GM23338 (cell line): ENCODE measurements at regions not wholly inside any gene's neighbourhood (a gene's known extent, or its start where the extent isn't known, plus 50 kb on each side); places are given as distances from the start of the nearest gene placed in this dataset.

Experiments used
- ATAC-seq: fragments of 200-7000 bp; cut with Tn5 transposase; 3 replicates; pipeline ENCODE4 v1.9.1; 2020
- DNase-seq: peaks from one replicate; pipeline ENCODE4 v3.0.0-alpha.2; 2015; ENCODE audit warnings: low spot score
- H2AFZ ChIP-seq: fragments of 200-600 bp; sonication (generic); 2 replicates; pipeline ENCODE4 v1.8.0; 2016; ENCODE audit warnings: antibody characterized with exemption, mild to moderate bottlenecking, moderate library complexity
- H3F3A ChIP-seq: fragments of 200-600 bp; sonication (generic); replicated peaks from 2 replicates; pipeline ENCODE4 v1.8.0; 2017; ENCODE audit warnings: antibody characterized with exemption, mixed run types, low read depth
- H3K27ac ChIP-seq: fragments of 200-600 bp; sonication (generic); 2 replicates; pipeline ENCODE4 v1.6.1; 2016; ENCODE audit warnings: low read depth
- H3K27me3 ChIP-seq: fragments of 200-600 bp; sonication (generic); 2 replicates; pipeline ENCODE4 v1.8.0; 2016; ENCODE audit warnings: mild to moderate bottlenecking, mixed run types, moderate library complexity; ENCODE audit not compliant: insufficient read depth
- H3K36me3 ChIP-seq: fragments of 200-600 bp; sonication (generic); 2 replicates; pipeline ENCODE4 v1.8.0; 2016; ENCODE audit warnings: mild to moderate bottlenecking; ENCODE audit not compliant: insufficient read depth
- H3K4me1 ChIP-seq: fragments of 200-600 bp; sonication (generic); 2 replicates; pipeline ENCODE4 v1.8.0; 2016; ENCODE audit warnings: mild to moderate bottlenecking, moderate library complexity; ENCODE audit not compliant: insufficient read depth
- H3K4me2 ChIP-seq: fragments of 200-600 bp; sonication (generic); 2 replicates; pipeline ENCODE4 v1.7.1; 2017; ENCODE audit warnings: mixed run types
- H3K4me3 ChIP-seq: fragments of 200-600 bp; sonication (generic); 2 replicates; pipeline ENCODE4 v1.6.1; 2016; ENCODE audit warnings: mixed run types
- H3K79me2 ChIP-seq: fragments of 200-600 bp; sonication (generic); replicated peaks from 2 replicates; pipeline ENCODE4 v1.8.0; 2017; ENCODE audit warnings: mild to moderate bottlenecking; ENCODE audit not compliant: insufficient read depth
- H3K9me2 ChIP-seq: fragments of 200-600 bp; sonication (generic); 2 replicates; pipeline ENCODE4 v1.8.0; 2017; ENCODE audit not compliant: insufficient read depth
- H4K20me1 ChIP-seq: fragments of 200-600 bp; sonication (generic); replicated peaks from 2 replicates; pipeline ENCODE4 v1.8.0; 2017; ENCODE audit warnings: mild to moderate bottlenecking; ENCODE audit not compliant: insufficient read depth
- H3K27ac Mint-ChIP-seq: 2 replicates; pipeline ENCODE4 v1.8.0; 2020; ENCODE audit warnings: inconsistent platforms, mild to moderate bottlenecking, moderate library complexity, mixed read lengths
- H3K27me3 Mint-ChIP-seq: 3 replicates; pipeline ENCODE4 v1.8.0; 2022; ENCODE audit warnings: low read depth, mild to moderate bottlenecking, moderate library complexity, mixed read lengths, inconsistent platforms; ENCODE audit not compliant: insufficient read depth, poor library complexity
- H3K36me3 Mint-ChIP-seq: 3 replicates; pipeline ENCODE4 v1.8.0; 2021; ENCODE audit warnings: low read depth, mild to moderate bottlenecking, inconsistent platforms, moderate library complexity, mixed read lengths
- H3K4me1 Mint-ChIP-seq: 3 replicates; pipeline ENCODE4 v1.8.0; 2020; ENCODE audit warnings: mild to moderate bottlenecking, inconsistent platforms, mixed read lengths
- H3K4me3 Mint-ChIP-seq: 3 replicates; pipeline ENCODE4 v1.8.0; 2021; ENCODE audit warnings: moderate library complexity, mild to moderate bottlenecking, inconsistent platforms, mixed read lengths
- H3K9me3 Mint-ChIP-seq: 3 replicates; pipeline ENCODE4 v1.8.0; 2020; ENCODE audit warnings: moderate library complexity, mild to moderate bottlenecking, inconsistent platforms, mixed read lengths
- CREB1 ChIP-seq: fragments of 250-450 bp; sonication (Bioruptor Pico); IDR thresholded peaks from 2 replicates; pipeline ENCODE4 v1.5.0; 2020; ENCODE audit warnings: low read depth, mild to moderate bottlenecking, moderate library complexity
- ETS1 ChIP-seq: IDR thresholded peaks from 2 replicates; pipeline ENCODE4 v1.6.1; 2016; ENCODE audit warnings: antibody characterized with exemption
- EZH2 ChIP-seq: fragments of 200-600 bp; sonication (generic); IDR thresholded peaks from one replicate; pipeline ENCODE4 v1.8.0; 2017; ENCODE audit warnings: antibody characterized with exemption, mild to moderate bottlenecking, low read depth; ENCODE audit not compliant: unreplicated experiment
- EZH2phosphoT487 ChIP-seq: fragments of 200-600 bp; sonication (generic); IDR thresholded peaks from one replicate; pipeline ENCODE4 v1.8.1; 2018; ENCODE audit warnings: antibody characterized with exemption; ENCODE audit not compliant: unreplicated experiment
- JUNB ChIP-seq: IDR thresholded peaks from one replicate; pipeline ENCODE4 v1.6.1; 2016; ENCODE audit warnings: antibody characterized with exemption; ENCODE audit not compliant: unreplicated experiment
- NANOG ChIP-seq: IDR thresholded peaks from 2 replicates; pipeline ENCODE4 v1.6.1; 2016; ENCODE audit warnings: antibody characterized with exemption, borderline replicate concordance
- POLR2AphosphoS5 ChIP-seq: IDR thresholded peaks from 2 replicates; pipeline ENCODE4 v1.6.1; 2016; ENCODE audit warnings: antibody characterized with exemption, low read depth
- STAT1 ChIP-seq: IDR thresholded peaks from one replicate; pipeline ENCODE4 v1.6.1; 2016; ENCODE audit warnings: antibody characterized with exemption; ENCODE audit not compliant: unreplicated experiment
- ZNF114 ChIP-seq: fragments of 250-450 bp; sonication (Bioruptor Pico); IDR thresholded peaks from 2 replicates; pipeline ENCODE4 v1.5.0; 2020; ENCODE audit warnings: mild to moderate bottlenecking, moderate library complexity
- TF ChIP-seq, protein P1 (sequence below), 2 experiments: fragments of 200-600 bp in 1 of 2; sonication (generic) in 1 of 2; conservative IDR thresholded peaks; 2 replicates each; pipeline versions ENCODE4 v1.5.1 to v1.6.1; 2016 to 2017; ENCODE audit warnings: antibody characterized with exemption in 2 of 2, low read depth in 2 of 2, mild to moderate bottlenecking in 2 of 2, moderate library complexity in 1 of 2
- TF ChIP-seq, protein P2 (sequence below): IDR thresholded peaks from one replicate; pipeline ENCODE4 v1.6.1; 2018; ENCODE audit warnings: antibody characterized with exemption; ENCODE audit not compliant: unreplicated experiment

GRCh38 chr5:121380066-121380465 lies 471.6 kb upstream of the FTMT start (continued):
- TF ChIP-seq, protein P1, sequence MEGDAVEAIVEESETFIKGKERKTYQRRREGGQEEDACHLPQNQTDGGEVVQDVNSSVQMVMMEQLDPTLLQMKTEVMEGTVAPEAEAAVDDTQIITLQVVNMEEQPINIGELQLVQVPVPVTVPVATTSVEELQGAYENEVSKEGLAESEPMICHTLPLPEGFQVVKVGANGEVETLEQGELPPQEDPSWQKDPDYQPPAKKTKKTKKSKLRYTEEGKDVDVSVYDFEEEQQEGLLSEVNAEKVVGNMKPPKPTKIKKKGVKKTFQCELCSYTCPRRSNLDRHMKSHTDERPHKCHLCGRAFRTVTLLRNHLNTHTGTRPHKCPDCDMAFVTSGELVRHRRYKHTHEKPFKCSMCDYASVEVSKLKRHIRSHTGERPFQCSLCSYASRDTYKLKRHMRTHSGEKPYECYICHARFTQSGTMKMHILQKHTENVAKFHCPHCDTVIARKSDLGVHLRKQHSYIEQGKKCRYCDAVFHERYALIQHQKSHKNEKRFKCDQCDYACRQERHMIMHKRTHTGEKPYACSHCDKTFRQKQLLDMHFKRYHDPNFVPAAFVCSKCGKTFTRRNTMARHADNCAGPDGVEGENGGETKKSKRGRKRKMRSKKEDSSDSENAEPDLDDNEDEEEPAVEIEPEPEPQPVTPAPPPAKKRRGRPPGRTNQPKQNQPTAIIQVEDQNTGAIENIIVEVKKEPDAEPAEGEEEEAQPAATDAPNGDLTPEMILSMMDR (conservative IDR thresholded peaks at IDR 0.05; ENCODE audit: low read depth in 2 of 2), result no peak

DNA sequence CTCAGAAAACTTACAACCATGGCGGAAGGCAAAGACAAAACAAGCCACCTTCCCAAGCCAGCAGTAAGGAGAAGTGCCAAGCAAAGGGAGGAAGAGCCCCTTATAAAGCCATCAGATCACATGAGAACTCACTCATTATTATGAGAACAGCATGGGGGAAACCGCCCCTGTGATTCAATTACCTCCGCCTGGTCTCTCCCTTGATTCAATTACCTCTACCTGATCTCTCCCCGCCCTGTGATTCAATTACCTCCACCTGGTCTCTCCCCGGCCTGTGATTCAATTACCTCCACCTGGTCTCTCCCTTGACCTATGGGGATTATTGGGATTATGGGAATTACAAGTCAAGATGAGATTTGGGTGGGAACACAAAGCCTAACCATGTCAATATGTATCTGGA lies 467.3 kb upstream of the FTMT start:
- no peak overlapping the region for H3K27ac ChIP-seq
- DNase-seq, result peak; percentile 28
- peak; percentile 69; the same call in 2 of the 3 replicates for ATAC-seq
- no peaks in the 10 kb centered on the region for H3K9me2 ChIP-seq
- no peaks in the 10 kb centered on the region for H4K20me1 ChIP-seq
- no peaks in the 10 kb centered on the region for H3K36me3 ChIP-seq
- Mint-ChIP-seq H3K9me3 (no peaks in the 10 kb centered on the region), H3K4me1 (peaks cover 8% of the 10 kb centered on the region), H3K27me3 (no peaks in the 10 kb centered on the region), H3K4me3 (no peak overlapping the region), H3K36me3 (no peaks in the 10 kb centered on the region), H3K27ac (no peak overlapping the region)
- no peaks in the 10 kb centered on the region for H3K79me2 ChIP-seq
- no peaks in the 10 kb centered on the region for H3K4me1 ChIP-seq
- no peak overlapping the region for H3K4me2 ChIP-seq
- peak overlapping the region; percentile 8; the same call in 1 of the 2 replicates for H2AFZ ChIP-seq
- no peaks in the 10 kb centered on the region for H3F3A ChIP-seq
- H3K27me3 ChIP-seq, result no peaks in the 10 kb centered on the region
- H3K4me3 ChIP-seq, result no peak overlapping the region
- TF ChIP-seq ZNF114 (CRISPR knock-in tag) (no peak), POLR2AphosphoS5 (no peak), EZH2phosphoT487 (no peak), NANOG (no peak), CREB1 (CRISPR knock-in tag) (no peak), STAT1 (no peak), ETS1 (no peak), JUNB (no peak), EZH2 (no peak)
- TF ChIP-seq, protein P1 (conservative IDR thresholded peaks at IDR 0.05; ENCODE audit: low read depth in 2 of 2), result no peak
- TF ChIP-seq, protein P2, sequence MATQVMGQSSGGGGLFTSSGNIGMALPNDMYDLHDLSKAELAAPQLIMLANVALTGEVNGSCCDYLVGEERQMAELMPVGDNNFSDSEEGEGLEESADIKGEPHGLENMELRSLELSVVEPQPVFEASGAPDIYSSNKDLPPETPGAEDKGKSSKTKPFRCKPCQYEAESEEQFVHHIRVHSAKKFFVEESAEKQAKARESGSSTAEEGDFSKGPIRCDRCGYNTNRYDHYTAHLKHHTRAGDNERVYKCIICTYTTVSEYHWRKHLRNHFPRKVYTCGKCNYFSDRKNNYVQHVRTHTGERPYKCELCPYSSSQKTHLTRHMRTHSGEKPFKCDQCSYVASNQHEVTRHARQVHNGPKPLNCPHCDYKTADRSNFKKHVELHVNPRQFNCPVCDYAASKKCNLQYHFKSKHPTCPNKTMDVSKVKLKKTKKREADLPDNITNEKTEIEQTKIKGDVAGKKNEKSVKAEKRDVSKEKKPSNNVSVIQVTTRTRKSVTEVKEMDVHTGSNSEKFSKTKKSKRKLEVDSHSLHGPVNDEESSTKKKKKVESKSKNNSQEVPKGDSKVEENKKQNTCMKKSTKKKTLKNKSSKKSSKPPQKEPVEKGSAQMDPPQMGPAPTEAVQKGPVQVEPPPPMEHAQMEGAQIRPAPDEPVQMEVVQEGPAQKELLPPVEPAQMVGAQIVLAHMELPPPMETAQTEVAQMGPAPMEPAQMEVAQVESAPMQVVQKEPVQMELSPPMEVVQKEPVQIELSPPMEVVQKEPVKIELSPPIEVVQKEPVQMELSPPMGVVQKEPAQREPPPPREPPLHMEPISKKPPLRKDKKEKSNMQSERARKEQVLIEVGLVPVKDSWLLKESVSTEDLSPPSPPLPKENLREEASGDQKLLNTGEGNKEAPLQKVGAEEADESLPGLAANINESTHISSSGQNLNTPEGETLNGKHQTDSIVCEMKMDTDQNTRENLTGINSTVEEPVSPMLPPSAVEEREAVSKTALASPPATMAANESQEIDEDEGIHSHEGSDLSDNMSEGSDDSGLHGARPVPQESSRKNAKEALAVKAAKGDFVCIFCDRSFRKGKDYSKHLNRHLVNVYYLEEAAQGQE, result no peak
